ENCODE measurements at regions not wholly inside any gene's neighbourhood (a gene's known extent, or its start where the extent isn't known, plus 50 kb on each side); places are given as distances from the start of the nearest gene placed in this dataset.
"Not testable (repeated sequence)": the region's sequence is repeated elsewhere in the genome, so short reads cannot be mapped to it uniquely, and the experiment has no call there.

DNA sequence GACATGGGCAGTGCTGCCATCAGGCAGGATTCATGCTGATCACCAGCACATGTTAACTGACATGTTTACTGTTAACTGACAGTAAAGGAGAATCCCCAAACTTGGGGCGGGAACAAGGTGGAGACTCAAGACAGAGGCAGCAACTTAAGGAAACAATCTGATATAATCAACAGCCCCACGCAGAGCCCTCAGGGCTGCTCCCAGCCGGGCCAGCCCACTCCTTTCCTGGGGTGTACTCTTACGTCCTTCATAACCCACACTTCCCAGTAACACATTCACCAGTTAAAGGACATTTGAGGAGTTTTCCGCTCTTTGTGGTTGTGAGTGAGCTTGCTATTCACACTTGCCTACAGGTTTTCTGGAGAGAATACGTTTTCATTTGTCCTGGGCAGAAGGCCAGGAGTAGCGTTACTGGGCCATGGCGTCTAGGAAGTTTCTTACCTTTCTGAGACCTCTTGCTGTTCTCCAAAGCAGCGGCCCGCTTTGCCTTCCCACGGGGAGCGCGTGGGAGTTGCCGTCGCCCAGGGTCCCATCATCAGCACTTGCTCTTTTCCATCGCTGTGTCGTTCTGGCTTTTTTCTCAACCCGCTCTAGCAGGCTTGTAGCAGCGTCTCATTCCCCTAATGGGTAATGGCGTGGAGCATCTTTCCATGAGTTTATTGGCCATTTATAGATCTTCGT is 56.4 kb downstream of the FOXF2 start:
- Histone ChIP-seq H3K4ac (ENCODE audit: low read depth in 1 of 2, low read length in 2 of 2) (no peak overlapping the region), H3K18ac (ENCODE audit: low read depth in 1 of 2, low read length in 2 of 2) (no peak overlapping the region), H2AFZ (ENCODE audit: low read depth, low read length) (no peak overlapping the region), H3K36me3 (ENCODE audit: control insufficient read depth in 1 of 2, insufficient read depth in 2 of 2, low read depth in 1 of 2, low read length in 2 of 2) (no peaks in the 10 kb centered on the region), H2BK12ac (ENCODE audit: low read length in 2 of 2) (no peak overlapping the region), H3K4me3 (ENCODE audit: insufficient read depth in 1 of 2, low read depth in 1 of 2, low read length in 2 of 2) (peak overlapping the region in 1 of 2 experiments; percentile 35), H3K14ac (ENCODE audit: low read length in 2 of 2) (no peak overlapping the region), H2AK5ac (ENCODE audit: low read length, severe bottlenecking) (no peak overlapping the region), H2BK120ac (ENCODE audit: low read depth, low read length) (no peak overlapping the region), H2BK15ac (ENCODE audit: low read depth, poor library complexity, severe bottlenecking) (no peak overlapping the region), H3K4me1 (ENCODE audit: control insufficient read depth, insufficient read depth, low read depth, low read length) (no peaks in the 10 kb centered on the region), H3K9me3 (ENCODE audit: control insufficient read depth, low read length) (peaks cover 3% of the 10 kb centered on the region), H3K27me3 (ENCODE audit: control insufficient read depth in 1 of 2, insufficient read depth in 1 of 2, low read length in 2 of 2) (peaks cover 10 to 27% of the 10 kb centered on the region in 2 experiments), H3K23ac (ENCODE audit: low read length in 2 of 2) (no peak overlapping the region), H3K79me1 (replicated peaks; ENCODE audit: low read length, poor library complexity, severe bottlenecking) (no peaks in the 10 kb centered on the region), H3K9ac (ENCODE audit: low read length) (no peak overlapping the region), H2BK5ac (ENCODE audit: low read depth, low read length, poor library complexity, severe bottlenecking) (no peak overlapping the region), H4K8ac (ENCODE audit: low read length) (no peak overlapping the region), H3K4me2 (ENCODE audit: low read length, poor library complexity, severe bottlenecking) (no peak overlapping the region), H3K27ac (ENCODE audit: low read length, poor library complexity, severe bottlenecking) (no peak overlapping the region), H4K91ac (ENCODE audit: low read length) (no peak overlapping the region)
- 84% methylated on average over 21 of the region's 21 CpGs for WGBS
- DNase-seq = no peak

DNA sequence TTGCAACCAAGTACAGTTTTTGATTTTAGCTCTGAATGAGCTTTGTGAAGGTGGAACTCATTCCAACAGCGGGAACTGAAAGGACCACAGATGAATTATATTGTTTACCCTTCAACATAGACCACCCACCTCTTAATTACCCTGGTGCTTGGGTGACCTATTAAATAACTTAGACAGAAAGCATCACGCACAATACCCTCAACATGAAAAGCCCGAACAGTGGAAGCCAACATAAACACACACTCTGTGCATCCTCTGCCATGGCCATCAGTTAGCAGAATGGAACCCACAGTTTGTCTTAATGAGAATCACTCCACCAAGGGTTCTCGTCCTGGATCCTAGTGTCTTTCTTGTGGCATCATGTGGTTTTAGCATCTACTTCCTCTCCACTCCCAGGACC is 60.5 kb downstream of the FOXF2 start:
- no peak overlapping the region for H3K9ac ChIP-seq (ENCODE audit: low read length)
- 86% methylated on average over 3 of the region's 4 CpGs for WGBS
- no peaks in the 10 kb centered on the region for H3K79me1 ChIP-seq (replicated peaks; ENCODE audit: low read length, poor library complexity, severe bottlenecking)

DNA sequence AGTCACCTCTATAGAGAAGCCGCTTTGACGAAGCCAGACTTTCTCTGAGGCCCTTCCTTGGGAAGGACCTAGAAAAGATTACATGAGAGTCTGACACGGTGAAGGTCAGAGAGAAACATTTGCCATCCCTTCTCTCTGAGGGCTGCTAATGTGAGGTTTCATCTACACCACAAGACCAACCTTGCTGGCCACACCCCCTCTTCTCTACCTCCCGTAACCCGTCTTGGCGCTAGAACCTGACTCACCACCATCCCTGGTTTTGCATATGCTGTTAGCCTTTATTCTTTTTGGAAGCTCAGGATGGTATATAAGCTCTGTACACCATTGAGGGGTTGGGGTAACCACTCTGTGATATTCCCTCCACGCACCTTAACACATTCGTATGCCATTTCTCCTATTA is 63.6 kb downstream of the FOXF2 start:
- H2BK120ac ChIP-seq (ENCODE audit: low read depth, low read length) = no peak overlapping the region
- H2BK12ac ChIP-seq (ENCODE audit: low read length in 2 of 2) = no peak overlapping the region
- H3K4me2 ChIP-seq (ENCODE audit: low read length, poor library complexity, severe bottlenecking) = no peak overlapping the region
- H3K27ac ChIP-seq (ENCODE audit: low read length, poor library complexity, severe bottlenecking) = no peak overlapping the region
- no peak overlapping the region for H2AFZ ChIP-seq (ENCODE audit: low read depth, low read length)
- H3K14ac ChIP-seq (ENCODE audit: low read length in 2 of 2) = no peak overlapping the region
- H3K4me3 ChIP-seq (ENCODE audit: insufficient read depth in 1 of 2, low read depth in 1 of 2, low read length in 2 of 2) = no peak overlapping the region
- H3K27me3 ChIP-seq (ENCODE audit: control insufficient read depth in 1 of 2, insufficient read depth in 1 of 2, low read length in 2 of 2) = peaks cover 3 to 17% of the 10 kb centered on the region in 2 experiments
- no peak overlapping the region for H3K4ac ChIP-seq (ENCODE audit: low read depth in 1 of 2, low read length in 2 of 2)
- H3K79me1 ChIP-seq (replicated peaks; ENCODE audit: low read length, poor library complexity, severe bottlenecking) = no peaks in the 10 kb centered on the region
- H2BK15ac ChIP-seq (ENCODE audit: low read depth, poor library complexity, severe bottlenecking) = no peak overlapping the region
- H3K4me1 ChIP-seq (ENCODE audit: control insufficient read depth, insufficient read depth, low read depth, low read length) = no peaks in the 10 kb centered on the region
- DNase-seq = no peak
- no peak overlapping the region for H3K23ac ChIP-seq (ENCODE audit: low read length in 2 of 2)
- no peak overlapping the region for H2AK5ac ChIP-seq (ENCODE audit: low read length, severe bottlenecking)
- peaks cover 11% of the 10 kb centered on the region for H3K9me3 ChIP-seq (ENCODE audit: control insufficient read depth, low read length)
- no peak overlapping the region for H2BK5ac ChIP-seq (ENCODE audit: low read depth, low read length, poor library complexity, severe bottlenecking)
- H3K18ac ChIP-seq (ENCODE audit: low read depth in 1 of 2, low read length in 2 of 2) = no peak overlapping the region
- H3K9ac ChIP-seq (ENCODE audit: low read length) = no peak overlapping the region
- H3K36me3 ChIP-seq (ENCODE audit: control insufficient read depth in 1 of 2, insufficient read depth in 2 of 2, low read depth in 1 of 2, low read length in 2 of 2) = no peaks in the 10 kb centered on the region
- H4K91ac ChIP-seq (ENCODE audit: low read length) = no peak overlapping the region
- no peak overlapping the region for H4K8ac ChIP-seq (ENCODE audit: low read length)
- WGBS = 90% methylated on average over 3 of the region's 8 CpGs

More for the DNA sequence above, 60.5 kb downstream of the FOXF2 start:
- no peaks in the 10 kb centered on the region for H3K4me1 ChIP-seq (ENCODE audit: control insufficient read depth, insufficient read depth, low read depth, low read length)
- no peak for DNase-seq
- H3K23ac ChIP-seq (ENCODE audit: low read length in 2 of 2) = no peak overlapping the region
- no peak overlapping the region for H3K14ac ChIP-seq (ENCODE audit: low read length in 2 of 2)
- no peak overlapping the region for H2AK5ac ChIP-seq (ENCODE audit: low read length, severe bottlenecking)
- H3K18ac ChIP-seq (ENCODE audit: low read depth in 1 of 2, low read length in 2 of 2) = no peak overlapping the region
- no peak overlapping the region for H2BK15ac ChIP-seq (ENCODE audit: low read depth, poor library complexity, severe bottlenecking)
- H2AFZ ChIP-seq (ENCODE audit: low read depth, low read length) = no peak overlapping the region
- no peak overlapping the region for H3K4me2 ChIP-seq (ENCODE audit: low read length, poor library complexity, severe bottlenecking)
- no peak overlapping the region for H2BK5ac ChIP-seq (ENCODE audit: low read depth, low read length, poor library complexity, severe bottlenecking)
- H3K4me3 ChIP-seq (ENCODE audit: insufficient read depth in 1 of 2, low read depth in 1 of 2, low read length in 2 of 2) = no peak overlapping the region
- no peak overlapping the region for H2BK120ac ChIP-seq (ENCODE audit: low read depth, low read length)
- H3K9me3 ChIP-seq (ENCODE audit: control insufficient read depth, low read length) = peaks cover 11% of the 10 kb centered on the region
- no peaks in the 10 kb centered on the region for H3K36me3 ChIP-seq (ENCODE audit: control insufficient read depth in 1 of 2, insufficient read depth in 2 of 2, low read depth in 1 of 2, low read length in 2 of 2)
- no peak overlapping the region for H2BK12ac ChIP-seq (ENCODE audit: low read length in 2 of 2)
- H4K8ac ChIP-seq (ENCODE audit: low read length) = no peak overlapping the region
- H3K27me3 ChIP-seq (ENCODE audit: control insufficient read depth in 1 of 2, insufficient read depth in 1 of 2, low read length in 2 of 2) = peaks cover 6 to 27% of the 10 kb centered on the region in 2 experiments
- H4K91ac ChIP-seq (ENCODE audit: low read length) = no peak overlapping the region
- no peak overlapping the region for H3K4ac ChIP-seq (ENCODE audit: low read depth in 1 of 2, low read length in 2 of 2)
- H3K27ac ChIP-seq (ENCODE audit: low read length, poor library complexity, severe bottlenecking) = no peak overlapping the region

DNA sequence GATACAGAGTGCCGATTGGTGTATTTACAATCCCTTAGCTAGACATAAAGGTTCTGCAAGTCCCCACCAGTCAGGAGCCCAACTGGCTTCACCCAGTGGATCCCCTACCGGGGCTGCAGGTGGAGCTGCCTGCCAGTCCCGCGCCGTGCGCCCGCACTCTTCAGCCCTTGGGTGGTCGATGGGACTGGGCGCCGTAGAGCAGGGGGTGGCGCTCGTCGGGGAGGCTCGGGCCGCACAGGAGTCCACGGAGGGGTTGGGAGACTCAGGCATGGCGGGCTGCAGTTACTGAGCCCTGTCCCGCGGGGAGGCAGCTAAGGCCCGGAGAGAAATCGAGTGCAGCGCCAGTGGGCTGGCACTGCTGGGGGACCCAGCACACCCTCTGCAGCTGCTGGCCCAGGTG is 67.4 kb downstream of the FOXF2 start:
- not testable (repeated sequence) for H3K4me1 ChIP-seq (ENCODE audit: control insufficient read depth, insufficient read depth, low read depth, low read length); H3K4me2 ChIP-seq (ENCODE audit: low read length, poor library complexity, severe bottlenecking)

More for the DNA sequence above, 67.4 kb downstream of the FOXF2 start:
- H3K14ac ChIP-seq (ENCODE audit: low read length in 2 of 2); H2BK12ac ChIP-seq (ENCODE audit: low read length in 2 of 2); H3K23ac ChIP-seq (ENCODE audit: low read length in 2 of 2); H3K27me3 ChIP-seq (ENCODE audit: control insufficient read depth in 1 of 2, insufficient read depth in 1 of 2, low read length in 2 of 2); H2BK5ac ChIP-seq (ENCODE audit: low read depth, low read length, poor library complexity, severe bottlenecking); H3K4me3 ChIP-seq (ENCODE audit: insufficient read depth in 1 of 2, low read depth in 1 of 2, low read length in 2 of 2); H2AK5ac ChIP-seq (ENCODE audit: low read length, severe bottlenecking); H3K4ac ChIP-seq (ENCODE audit: low read depth in 1 of 2, low read length in 2 of 2); H4K91ac ChIP-seq (ENCODE audit: low read length); H4K8ac ChIP-seq (ENCODE audit: low read length); H3K9ac ChIP-seq (ENCODE audit: low read length); H2BK120ac ChIP-seq (ENCODE audit: low read depth, low read length); DNase-seq; H3K79me1 ChIP-seq (replicated peaks; ENCODE audit: low read length, poor library complexity, severe bottlenecking); H2AFZ ChIP-seq (ENCODE audit: low read depth, low read length); H3K36me3 ChIP-seq (ENCODE audit: control insufficient read depth in 1 of 2, insufficient read depth in 2 of 2, low read depth in 1 of 2, low read length in 2 of 2); H3K18ac ChIP-seq (ENCODE audit: low read depth in 1 of 2, low read length in 2 of 2); H3K9me3 ChIP-seq (ENCODE audit: control insufficient read depth, low read length); H2BK15ac ChIP-seq (ENCODE audit: low read depth, poor library complexity, severe bottlenecking); H3K27ac ChIP-seq (ENCODE audit: low read length, poor library complexity, severe bottlenecking): not testable (repeated sequence)
- 92% methylated on average over 20 of the region's 22 CpGs for WGBS

Data from mesenchymal stem cell (in vitro differentiated cells and primary cell).